GM23338 (cell line): ENCODE measurements at regions not wholly inside any gene's neighbourhood (a gene's known extent, or its start where the extent isn't known, plus 50 kb on each side); places are given as distances from the start of the nearest gene placed in this dataset.

Source experiments
- ATAC-seq: fragments of 200-7000 bp; cut with Tn5 transposase; 3 replicates; pipeline ENCODE4 v1.9.1; 2020
- DNase-seq: peaks from one replicate; pipeline ENCODE4 v3.0.0-alpha.2; 2015; ENCODE audit warnings: low spot score
- H2AFZ ChIP-seq: fragments of 200-600 bp; sonication (generic); 2 replicates; pipeline ENCODE4 v1.8.0; 2016; ENCODE audit warnings: antibody characterized with exemption, mild to moderate bottlenecking, moderate library complexity
- H3F3A ChIP-seq: fragments of 200-600 bp; sonication (generic); replicated peaks from 2 replicates; pipeline ENCODE4 v1.8.0; 2017; ENCODE audit warnings: antibody characterized with exemption, mixed run types, low read depth
- H3K27ac ChIP-seq: fragments of 200-600 bp; sonication (generic); 2 replicates; pipeline ENCODE4 v1.6.1; 2016; ENCODE audit warnings: low read depth
- H3K27me3 ChIP-seq: fragments of 200-600 bp; sonication (generic); 2 replicates; pipeline ENCODE4 v1.8.0; 2016; ENCODE audit warnings: mild to moderate bottlenecking, mixed run types, moderate library complexity; ENCODE audit not compliant: insufficient read depth
- H3K36me3 ChIP-seq: fragments of 200-600 bp; sonication (generic); 2 replicates; pipeline ENCODE4 v1.8.0; 2016; ENCODE audit warnings: mild to moderate bottlenecking; ENCODE audit not compliant: insufficient read depth
- H3K4me1 ChIP-seq: fragments of 200-600 bp; sonication (generic); 2 replicates; pipeline ENCODE4 v1.8.0; 2016; ENCODE audit warnings: mild to moderate bottlenecking, moderate library complexity; ENCODE audit not compliant: insufficient read depth
- H3K4me2 ChIP-seq: fragments of 200-600 bp; sonication (generic); 2 replicates; pipeline ENCODE4 v1.7.1; 2017; ENCODE audit warnings: mixed run types
- H3K4me3 ChIP-seq: fragments of 200-600 bp; sonication (generic); 2 replicates; pipeline ENCODE4 v1.6.1; 2016; ENCODE audit warnings: mixed run types
- H3K79me2 ChIP-seq: fragments of 200-600 bp; sonication (generic); replicated peaks from 2 replicates; pipeline ENCODE4 v1.8.0; 2017; ENCODE audit warnings: mild to moderate bottlenecking; ENCODE audit not compliant: insufficient read depth
- H3K9me2 ChIP-seq: fragments of 200-600 bp; sonication (generic); 2 replicates; pipeline ENCODE4 v1.8.0; 2017; ENCODE audit not compliant: insufficient read depth
- H4K20me1 ChIP-seq: fragments of 200-600 bp; sonication (generic); replicated peaks from 2 replicates; pipeline ENCODE4 v1.8.0; 2017; ENCODE audit warnings: mild to moderate bottlenecking; ENCODE audit not compliant: insufficient read depth
- H3K27ac Mint-ChIP-seq: 2 replicates; pipeline ENCODE4 v1.8.0; 2020; ENCODE audit warnings: inconsistent platforms, mild to moderate bottlenecking, moderate library complexity, mixed read lengths
- H3K27me3 Mint-ChIP-seq: 3 replicates; pipeline ENCODE4 v1.8.0; 2022; ENCODE audit warnings: low read depth, mild to moderate bottlenecking, moderate library complexity, mixed read lengths, inconsistent platforms; ENCODE audit not compliant: insufficient read depth, poor library complexity
- H3K36me3 Mint-ChIP-seq: 3 replicates; pipeline ENCODE4 v1.8.0; 2021; ENCODE audit warnings: low read depth, mild to moderate bottlenecking, inconsistent platforms, moderate library complexity, mixed read lengths
- H3K4me1 Mint-ChIP-seq: 3 replicates; pipeline ENCODE4 v1.8.0; 2020; ENCODE audit warnings: mild to moderate bottlenecking, inconsistent platforms, mixed read lengths
- H3K4me3 Mint-ChIP-seq: 3 replicates; pipeline ENCODE4 v1.8.0; 2021; ENCODE audit warnings: moderate library complexity, mild to moderate bottlenecking, inconsistent platforms, mixed read lengths
- H3K9me3 Mint-ChIP-seq: 3 replicates; pipeline ENCODE4 v1.8.0; 2020; ENCODE audit warnings: moderate library complexity, mild to moderate bottlenecking, inconsistent platforms, mixed read lengths
- CREB1 ChIP-seq: fragments of 250-450 bp; sonication (Bioruptor Pico); IDR thresholded peaks from 2 replicates; pipeline ENCODE4 v1.5.0; 2020; ENCODE audit warnings: low read depth, mild to moderate bottlenecking, moderate library complexity
- EZH2 ChIP-seq: fragments of 200-600 bp; sonication (generic); IDR thresholded peaks from one replicate; pipeline ENCODE4 v1.8.0; 2017; ENCODE audit warnings: antibody characterized with exemption, mild to moderate bottlenecking, low read depth; ENCODE audit not compliant: unreplicated experiment
- EZH2phosphoT487 ChIP-seq: fragments of 200-600 bp; sonication (generic); IDR thresholded peaks from one replicate; pipeline ENCODE4 v1.8.1; 2018; ENCODE audit warnings: antibody characterized with exemption; ENCODE audit not compliant: unreplicated experiment
- JUNB ChIP-seq: IDR thresholded peaks from one replicate; pipeline ENCODE4 v1.6.1; 2016; ENCODE audit warnings: antibody characterized with exemption; ENCODE audit not compliant: unreplicated experiment
- NANOG ChIP-seq: IDR thresholded peaks from 2 replicates; pipeline ENCODE4 v1.6.1; 2016; ENCODE audit warnings: antibody characterized with exemption, borderline replicate concordance
- POLR2AphosphoS5 ChIP-seq: IDR thresholded peaks from 2 replicates; pipeline ENCODE4 v1.6.1; 2016; ENCODE audit warnings: antibody characterized with exemption, low read depth
- STAT1 ChIP-seq: IDR thresholded peaks from one replicate; pipeline ENCODE4 v1.6.1; 2016; ENCODE audit warnings: antibody characterized with exemption; ENCODE audit not compliant: unreplicated experiment
- ZNF114 ChIP-seq: fragments of 250-450 bp; sonication (Bioruptor Pico); IDR thresholded peaks from 2 replicates; pipeline ENCODE4 v1.5.0; 2020; ENCODE audit warnings: mild to moderate bottlenecking, moderate library complexity
- ZNF331 ChIP-seq: fragments of 250-450 bp; sonication (Bioruptor Pico); IDR thresholded peaks from 2 replicates; pipeline ENCODE4 v1.5.0; 2020; ENCODE audit warnings: low read depth, mild to moderate bottlenecking, moderate library complexity
- TF ChIP-seq, protein P1 (sequence below): fragments of 250-450 bp; sonication (Bioruptor Pico); IDR thresholded peaks from 2 replicates; pipeline ENCODE4 v1.5.0; 2020; ENCODE audit warnings: mild to moderate bottlenecking, moderate library complexity
- TF ChIP-seq, protein P2 (sequence below), 2 experiments: fragments of 200-600 bp in 1 of 2; sonication (generic) in 1 of 2; conservative IDR thresholded peaks; 2 replicates each; pipeline versions ENCODE4 v1.5.1 to v1.6.1; 2016 to 2017; ENCODE audit warnings: antibody characterized with exemption in 2 of 2, low read depth in 2 of 2, mild to moderate bottlenecking in 2 of 2, moderate library complexity in 1 of 2
- TF ChIP-seq, protein P3 (sequence below): IDR thresholded peaks from one replicate; pipeline ENCODE4 v1.6.1; 2018; ENCODE audit warnings: antibody characterized with exemption; ENCODE audit not compliant: unreplicated experiment
- TF ChIP-seq, protein P4 (sequence below): IDR thresholded peaks from 2 replicates; pipeline ENCODE4 v1.6.1; 2016; ENCODE audit warnings: antibody characterized with exemption

DNA sequence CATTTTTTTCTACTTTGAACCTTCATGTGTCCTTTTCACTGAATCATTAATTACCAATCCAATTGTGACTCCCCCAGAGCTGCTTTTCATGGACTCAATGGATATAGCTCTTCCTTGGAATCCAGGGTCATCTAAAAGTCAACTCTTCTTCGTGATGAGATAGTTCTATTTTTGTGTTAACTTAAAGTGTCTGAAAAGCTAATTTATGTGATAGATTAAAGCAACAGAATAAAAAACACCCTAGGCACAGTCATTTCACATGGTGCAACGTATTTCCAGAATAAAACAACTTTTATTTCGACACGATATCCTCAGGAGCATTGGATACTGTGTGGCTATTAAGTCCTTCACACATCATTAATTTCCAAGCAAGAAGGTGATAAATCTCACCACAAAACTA, 250.6 kb upstream of the SPHKAP start:
- Histone ChIP-seq H3K27me3 (no peaks in the 10 kb centered on the region), H3K9me2 (0 out of 2 replicates have a peak, but pooled peaks cover 3% of the 10 kb centered on the region), H3K79me2 (no peaks in the 10 kb centered on the region), H4K20me1 (no peaks in the 10 kb centered on the region), H3F3A (no peaks in the 10 kb centered on the region), H3K36me3 (no peaks in the 10 kb centered on the region), H3K4me3 (no peak overlapping the region), H3K27ac (no peak overlapping the region), H3K4me1 (no peaks in the 10 kb centered on the region), H3K4me2 (no peak overlapping the region), H2AFZ (no peak overlapping the region)
- Mint-ChIP-seq H3K4me3 (no peak overlapping the region), H3K27me3 (no peaks in the 10 kb centered on the region), H3K27ac (no peak overlapping the region), H3K36me3 (peaks cover 18% of the 10 kb centered on the region), H3K9me3 (peaks cover 19% of the 10 kb centered on the region), H3K4me1 (no peaks in the 10 kb centered on the region)
- ATAC-seq (no peak), DNase-seq (no peak)
- TF ChIP-seq CREB1 (CRISPR knock-in tag) (no peak), ZNF114 (CRISPR knock-in tag) (no peak), EZH2 (no peak), JUNB (no peak), STAT1 (no peak), EZH2phosphoT487 (no peak), ZNF331 (CRISPR knock-in tag) (no peak), POLR2AphosphoS5 (no peak), NANOG (no peak)
- TF ChIP-seq, protein P1, sequence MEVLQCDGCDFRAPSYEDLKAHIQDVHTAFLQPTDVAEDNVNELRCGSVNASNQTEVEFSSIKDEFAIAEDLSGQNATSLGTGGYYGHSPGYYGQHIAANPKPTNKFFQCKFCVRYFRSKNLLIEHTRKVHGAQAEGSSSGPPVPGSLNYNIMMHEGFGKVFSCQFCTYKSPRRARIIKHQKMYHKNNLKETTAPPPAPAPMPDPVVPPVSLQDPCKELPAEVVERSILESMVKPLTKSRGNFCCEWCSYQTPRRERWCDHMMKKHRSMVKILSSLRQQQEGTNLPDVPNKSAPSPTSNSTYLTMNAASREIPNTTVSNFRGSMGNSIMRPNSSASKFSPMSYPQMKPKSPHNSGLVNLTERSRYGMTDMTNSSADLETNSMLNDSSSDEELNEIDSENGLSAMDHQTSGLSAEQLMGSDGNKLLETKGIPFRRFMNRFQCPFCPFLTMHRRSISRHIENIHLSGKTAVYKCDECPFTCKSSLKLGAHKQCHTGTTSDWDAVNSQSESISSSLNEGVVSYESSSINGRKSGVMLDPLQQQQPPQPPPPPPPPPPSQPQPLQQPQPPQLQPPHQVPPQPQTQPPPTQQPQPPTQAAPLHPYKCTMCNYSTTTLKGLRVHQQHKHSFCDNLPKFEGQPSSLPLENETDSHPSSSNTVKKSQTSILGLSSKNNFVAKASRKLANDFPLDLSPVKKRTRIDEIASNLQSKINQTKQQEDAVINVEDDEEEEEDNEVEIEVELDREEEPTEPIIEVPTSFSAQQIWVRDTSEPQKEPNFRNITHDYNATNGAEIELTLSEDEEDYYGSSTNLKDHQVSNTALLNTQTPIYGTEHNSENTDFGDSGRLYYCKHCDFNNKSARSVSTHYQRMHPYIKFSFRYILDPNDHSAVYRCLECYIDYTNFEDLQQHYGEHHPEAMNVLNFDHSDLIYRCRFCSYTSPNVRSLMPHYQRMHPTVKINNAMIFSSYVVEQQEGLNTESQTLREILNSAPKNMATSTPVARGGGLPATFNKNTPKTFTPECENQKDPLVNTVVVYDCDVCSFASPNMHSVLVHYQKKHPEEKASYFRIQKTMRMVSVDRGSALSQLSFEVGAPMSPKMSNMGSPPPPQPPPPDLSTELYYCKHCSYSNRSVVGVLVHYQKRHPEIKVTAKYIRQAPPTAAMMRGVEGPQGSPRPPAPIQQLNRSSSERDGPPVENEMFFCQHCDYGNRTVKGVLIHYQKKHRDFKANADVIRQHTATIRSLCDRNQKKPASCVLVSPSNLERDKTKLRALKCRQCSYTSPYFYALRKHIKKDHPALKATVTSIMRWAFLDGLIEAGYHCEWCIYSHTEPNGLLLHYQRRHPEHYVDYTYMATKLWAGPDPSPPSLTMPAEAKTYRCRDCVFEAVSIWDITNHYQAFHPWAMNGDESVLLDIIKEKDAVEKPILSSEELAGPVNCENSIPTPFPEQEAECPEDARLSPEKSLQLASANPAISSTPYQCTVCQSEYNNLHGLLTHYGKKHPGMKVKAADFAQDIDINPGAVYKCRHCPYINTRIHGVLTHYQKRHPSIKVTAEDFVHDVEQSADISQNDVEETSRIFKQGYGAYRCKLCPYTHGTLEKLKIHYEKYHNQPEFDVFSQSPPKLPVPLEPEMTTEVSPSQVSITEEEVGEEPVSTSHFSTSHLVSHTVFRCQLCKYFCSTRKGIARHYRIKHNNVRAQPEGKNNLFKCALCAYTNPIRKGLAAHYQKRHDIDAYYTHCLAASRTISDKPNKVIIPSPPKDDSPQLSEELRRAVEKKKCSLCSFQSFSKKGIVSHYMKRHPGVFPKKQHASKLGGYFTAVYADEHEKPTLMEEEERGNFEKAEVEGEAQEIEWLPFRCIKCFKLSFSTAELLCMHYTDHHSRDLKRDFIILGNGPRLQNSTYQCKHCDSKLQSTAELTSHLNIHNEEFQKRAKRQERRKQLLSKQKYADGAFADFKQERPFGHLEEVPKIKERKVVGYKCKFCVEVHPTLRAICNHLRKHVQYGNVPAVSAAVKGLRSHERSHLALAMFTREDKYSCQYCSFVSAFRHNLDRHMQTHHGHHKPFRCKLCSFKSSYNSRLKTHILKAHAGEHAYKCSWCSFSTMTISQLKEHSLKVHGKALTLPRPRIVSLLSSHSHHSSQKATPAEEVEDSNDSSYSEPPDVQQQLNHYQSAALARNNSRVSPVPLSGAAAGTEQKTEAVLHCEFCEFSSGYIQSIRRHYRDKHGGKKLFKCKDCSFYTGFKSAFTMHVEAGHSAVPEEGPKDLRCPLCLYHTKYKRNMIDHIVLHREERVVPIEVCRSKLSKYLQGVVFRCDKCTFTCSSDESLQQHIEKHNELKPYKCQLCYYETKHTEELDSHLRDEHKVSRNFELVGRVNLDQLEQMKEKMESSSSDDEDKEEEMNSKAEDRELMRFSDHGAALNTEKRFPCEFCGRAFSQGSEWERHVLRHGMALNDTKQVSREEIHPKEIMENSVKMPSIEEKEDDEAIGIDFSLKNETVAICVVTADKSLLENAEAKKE (CRISPR knock-in tag): no peak
- TF ChIP-seq, protein P2, sequence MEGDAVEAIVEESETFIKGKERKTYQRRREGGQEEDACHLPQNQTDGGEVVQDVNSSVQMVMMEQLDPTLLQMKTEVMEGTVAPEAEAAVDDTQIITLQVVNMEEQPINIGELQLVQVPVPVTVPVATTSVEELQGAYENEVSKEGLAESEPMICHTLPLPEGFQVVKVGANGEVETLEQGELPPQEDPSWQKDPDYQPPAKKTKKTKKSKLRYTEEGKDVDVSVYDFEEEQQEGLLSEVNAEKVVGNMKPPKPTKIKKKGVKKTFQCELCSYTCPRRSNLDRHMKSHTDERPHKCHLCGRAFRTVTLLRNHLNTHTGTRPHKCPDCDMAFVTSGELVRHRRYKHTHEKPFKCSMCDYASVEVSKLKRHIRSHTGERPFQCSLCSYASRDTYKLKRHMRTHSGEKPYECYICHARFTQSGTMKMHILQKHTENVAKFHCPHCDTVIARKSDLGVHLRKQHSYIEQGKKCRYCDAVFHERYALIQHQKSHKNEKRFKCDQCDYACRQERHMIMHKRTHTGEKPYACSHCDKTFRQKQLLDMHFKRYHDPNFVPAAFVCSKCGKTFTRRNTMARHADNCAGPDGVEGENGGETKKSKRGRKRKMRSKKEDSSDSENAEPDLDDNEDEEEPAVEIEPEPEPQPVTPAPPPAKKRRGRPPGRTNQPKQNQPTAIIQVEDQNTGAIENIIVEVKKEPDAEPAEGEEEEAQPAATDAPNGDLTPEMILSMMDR (conservative IDR thresholded peaks at IDR 0.05; ENCODE audit: low read depth in 2 of 2): no peak
- TF ChIP-seq, protein P3, sequence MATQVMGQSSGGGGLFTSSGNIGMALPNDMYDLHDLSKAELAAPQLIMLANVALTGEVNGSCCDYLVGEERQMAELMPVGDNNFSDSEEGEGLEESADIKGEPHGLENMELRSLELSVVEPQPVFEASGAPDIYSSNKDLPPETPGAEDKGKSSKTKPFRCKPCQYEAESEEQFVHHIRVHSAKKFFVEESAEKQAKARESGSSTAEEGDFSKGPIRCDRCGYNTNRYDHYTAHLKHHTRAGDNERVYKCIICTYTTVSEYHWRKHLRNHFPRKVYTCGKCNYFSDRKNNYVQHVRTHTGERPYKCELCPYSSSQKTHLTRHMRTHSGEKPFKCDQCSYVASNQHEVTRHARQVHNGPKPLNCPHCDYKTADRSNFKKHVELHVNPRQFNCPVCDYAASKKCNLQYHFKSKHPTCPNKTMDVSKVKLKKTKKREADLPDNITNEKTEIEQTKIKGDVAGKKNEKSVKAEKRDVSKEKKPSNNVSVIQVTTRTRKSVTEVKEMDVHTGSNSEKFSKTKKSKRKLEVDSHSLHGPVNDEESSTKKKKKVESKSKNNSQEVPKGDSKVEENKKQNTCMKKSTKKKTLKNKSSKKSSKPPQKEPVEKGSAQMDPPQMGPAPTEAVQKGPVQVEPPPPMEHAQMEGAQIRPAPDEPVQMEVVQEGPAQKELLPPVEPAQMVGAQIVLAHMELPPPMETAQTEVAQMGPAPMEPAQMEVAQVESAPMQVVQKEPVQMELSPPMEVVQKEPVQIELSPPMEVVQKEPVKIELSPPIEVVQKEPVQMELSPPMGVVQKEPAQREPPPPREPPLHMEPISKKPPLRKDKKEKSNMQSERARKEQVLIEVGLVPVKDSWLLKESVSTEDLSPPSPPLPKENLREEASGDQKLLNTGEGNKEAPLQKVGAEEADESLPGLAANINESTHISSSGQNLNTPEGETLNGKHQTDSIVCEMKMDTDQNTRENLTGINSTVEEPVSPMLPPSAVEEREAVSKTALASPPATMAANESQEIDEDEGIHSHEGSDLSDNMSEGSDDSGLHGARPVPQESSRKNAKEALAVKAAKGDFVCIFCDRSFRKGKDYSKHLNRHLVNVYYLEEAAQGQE: no peak
- TF ChIP-seq, protein P4, sequence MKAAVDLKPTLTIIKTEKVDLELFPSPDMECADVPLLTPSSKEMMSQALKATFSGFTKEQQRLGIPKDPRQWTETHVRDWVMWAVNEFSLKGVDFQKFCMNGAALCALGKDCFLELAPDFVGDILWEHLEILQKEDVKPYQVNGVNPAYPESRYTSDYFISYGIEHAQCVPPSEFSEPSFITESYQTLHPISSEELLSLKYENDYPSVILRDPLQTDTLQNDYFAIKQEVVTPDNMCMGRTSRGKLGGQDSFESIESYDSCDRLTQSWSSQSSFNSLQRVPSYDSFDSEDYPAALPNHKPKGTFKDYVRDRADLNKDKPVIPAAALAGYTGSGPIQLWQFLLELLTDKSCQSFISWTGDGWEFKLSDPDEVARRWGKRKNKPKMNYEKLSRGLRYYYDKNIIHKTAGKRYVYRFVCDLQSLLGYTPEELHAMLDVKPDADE: no peak
